SU-DHL-6 (cell line): ENCODE measurements at regions not wholly inside any gene's neighbourhood (a gene's known extent, or its start where the extent isn't known, plus 50 kb on each side); places are given as distances from the start of the nearest gene placed in this dataset.
"Not testable (repeated sequence)": the region's sequence is repeated elsewhere in the genome, so short reads cannot be mapped to it uniquely, and the experiment has no call there.

Experiments
- EZH2phosphoT487 ChIP-seq: fragments of 200-600 bp; sonication (generic), shearing (Covaris generic); conservative IDR thresholded peaks from 2 replicates; pipeline ENCODE4 v1.6.1; 2018; ENCODE audit warnings: mild to moderate bottlenecking, antibody characterized with exemption, low read length, moderate library complexity, mixed read lengths
- TF ChIP-seq, protein P1 (sequence below): fragments of 200-600 bp; sonication (generic); IDR thresholded peaks from one replicate; pipeline ENCODE4 v1.5.1; 2017; ENCODE audit warnings: antibody characterized with exemption, mild to moderate bottlenecking, low read length, moderate library complexity; ENCODE audit not compliant: insufficient read depth, poor library complexity, severe bottlenecking

DNA sequence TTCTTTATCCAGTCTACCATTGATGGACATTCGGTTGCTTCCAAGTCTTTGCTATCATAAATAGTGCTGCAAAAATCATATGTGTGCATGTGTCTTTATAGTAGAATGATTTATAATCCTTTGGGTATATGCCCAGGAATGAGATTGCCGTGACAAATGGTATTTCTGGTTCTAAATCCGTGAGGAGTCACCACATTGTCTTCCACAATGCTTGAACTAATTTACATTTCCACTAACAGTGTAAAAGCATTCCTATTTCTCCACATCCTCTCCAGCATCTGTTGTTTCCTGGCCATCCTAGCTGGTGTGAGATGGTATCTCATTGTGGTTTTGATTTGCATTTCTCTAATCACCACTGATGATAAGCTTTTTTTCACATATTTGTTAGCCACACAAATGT, 406.1 kb upstream of the NDST4 start:
- TF ChIP-seq, protein P1, sequence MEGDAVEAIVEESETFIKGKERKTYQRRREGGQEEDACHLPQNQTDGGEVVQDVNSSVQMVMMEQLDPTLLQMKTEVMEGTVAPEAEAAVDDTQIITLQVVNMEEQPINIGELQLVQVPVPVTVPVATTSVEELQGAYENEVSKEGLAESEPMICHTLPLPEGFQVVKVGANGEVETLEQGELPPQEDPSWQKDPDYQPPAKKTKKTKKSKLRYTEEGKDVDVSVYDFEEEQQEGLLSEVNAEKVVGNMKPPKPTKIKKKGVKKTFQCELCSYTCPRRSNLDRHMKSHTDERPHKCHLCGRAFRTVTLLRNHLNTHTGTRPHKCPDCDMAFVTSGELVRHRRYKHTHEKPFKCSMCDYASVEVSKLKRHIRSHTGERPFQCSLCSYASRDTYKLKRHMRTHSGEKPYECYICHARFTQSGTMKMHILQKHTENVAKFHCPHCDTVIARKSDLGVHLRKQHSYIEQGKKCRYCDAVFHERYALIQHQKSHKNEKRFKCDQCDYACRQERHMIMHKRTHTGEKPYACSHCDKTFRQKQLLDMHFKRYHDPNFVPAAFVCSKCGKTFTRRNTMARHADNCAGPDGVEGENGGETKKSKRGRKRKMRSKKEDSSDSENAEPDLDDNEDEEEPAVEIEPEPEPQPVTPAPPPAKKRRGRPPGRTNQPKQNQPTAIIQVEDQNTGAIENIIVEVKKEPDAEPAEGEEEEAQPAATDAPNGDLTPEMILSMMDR = not testable (repeated sequence)
- not testable (repeated sequence) for TF ChIP-seq EZH2phosphoT487
